HuH-7.5 (cell line): ENCODE measurements at regions not wholly inside any gene's neighbourhood (a gene's known extent, or its start where the extent isn't known, plus 50 kb on each side); places are given as distances from the start of the nearest gene placed in this dataset.
"Not testable (repeated sequence)": the region's sequence is repeated elsewhere in the genome, so short reads cannot be mapped to it uniquely, and the experiment has no call there.

Source experiments
- DNase-seq: peaks from one replicate; pipeline ENCODE4 v3.0.0; 2011; ENCODE audit warnings: low spot score

DNA sequence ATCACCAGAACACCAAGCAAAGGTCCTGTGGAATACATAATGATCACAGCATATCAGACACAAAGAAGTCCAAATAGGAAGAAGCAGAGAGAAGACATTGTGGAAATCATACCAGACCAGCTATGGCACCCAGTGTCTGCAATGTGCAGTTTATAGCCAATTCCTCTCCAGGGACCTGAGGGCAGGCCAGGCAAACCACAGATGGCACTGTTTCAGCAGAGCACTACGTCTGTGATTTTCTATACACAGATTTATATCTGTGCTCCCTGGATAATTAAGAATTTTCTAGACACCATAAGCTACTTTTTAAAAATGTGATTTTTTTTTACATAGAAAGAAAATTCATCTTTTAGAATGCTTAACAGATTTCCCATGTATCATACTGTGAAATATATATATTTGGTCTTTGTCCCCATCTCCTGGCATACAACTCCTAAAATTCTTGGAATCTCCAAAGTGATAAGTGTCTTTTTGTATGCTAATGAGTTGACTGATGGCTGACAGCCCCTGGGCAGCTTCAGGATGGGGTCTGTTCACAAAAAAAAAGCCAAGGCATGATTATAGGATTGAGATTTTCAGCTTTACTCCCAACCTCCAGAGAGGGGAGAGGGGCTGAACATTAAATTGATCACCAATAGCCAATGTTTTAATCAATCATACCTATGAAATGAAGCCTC lies 498.1 kb downstream of the SIPA1L2 start:
- DNase-seq: no peak

DNA sequence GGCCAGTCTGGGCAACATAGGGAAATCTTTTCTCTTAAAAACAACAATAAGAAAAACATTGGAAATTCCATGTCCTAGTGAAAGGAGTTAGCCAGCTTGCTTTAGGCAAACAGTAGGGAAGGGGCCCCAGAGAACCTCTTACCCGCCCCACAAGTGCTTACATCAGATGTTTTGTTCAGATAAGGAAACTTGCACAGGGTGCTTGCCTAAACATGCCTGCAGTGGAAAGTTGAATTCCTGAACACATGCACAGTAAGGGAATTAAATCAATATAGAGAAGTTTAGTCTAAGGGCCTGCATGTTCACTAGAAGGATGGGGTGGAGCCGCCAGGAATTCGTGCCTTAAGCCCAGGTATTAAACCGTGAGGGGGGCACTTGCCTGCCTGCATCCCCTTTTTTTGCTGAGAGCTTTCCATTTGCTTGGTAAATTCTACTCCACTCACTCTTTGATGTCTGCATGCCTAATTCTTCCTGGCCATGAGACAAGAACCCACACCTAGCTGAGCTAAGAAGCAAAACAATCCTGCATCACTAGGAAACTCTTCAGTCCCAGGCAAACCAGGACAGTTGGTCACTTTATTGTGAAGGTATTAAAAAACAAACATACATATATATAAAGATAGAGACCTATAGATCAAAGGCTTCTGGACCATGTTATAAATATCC lies 499.0 kb downstream of the SIPA1L2 start:
- no peak for DNase-seq

DNA sequence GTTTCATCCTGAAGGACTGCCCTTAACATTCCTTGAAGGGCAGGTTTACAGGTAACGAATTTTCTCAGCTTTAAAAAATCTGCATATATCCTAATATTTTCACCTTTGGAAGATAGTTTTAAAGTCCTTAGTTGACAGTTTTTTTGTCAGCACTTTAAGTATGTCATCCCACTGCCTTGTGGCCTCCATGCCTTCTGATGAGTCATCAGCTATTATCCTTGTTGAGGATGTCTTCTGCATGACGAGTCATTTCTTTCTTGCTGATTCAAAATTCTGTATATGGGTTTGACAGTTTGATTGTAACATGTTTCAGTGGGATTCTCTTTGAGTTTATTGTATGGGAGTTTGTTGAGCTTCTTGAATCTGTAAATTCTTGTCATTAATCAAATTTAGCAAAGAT lies 500.6 kb downstream of the DISC1 start:
- no peak for DNase-seq

GRCh38 chr1:232123775-232124659 lies 497.4 kb downstream of the DISC1 start:
- no peak for DNase-seq

DNA sequence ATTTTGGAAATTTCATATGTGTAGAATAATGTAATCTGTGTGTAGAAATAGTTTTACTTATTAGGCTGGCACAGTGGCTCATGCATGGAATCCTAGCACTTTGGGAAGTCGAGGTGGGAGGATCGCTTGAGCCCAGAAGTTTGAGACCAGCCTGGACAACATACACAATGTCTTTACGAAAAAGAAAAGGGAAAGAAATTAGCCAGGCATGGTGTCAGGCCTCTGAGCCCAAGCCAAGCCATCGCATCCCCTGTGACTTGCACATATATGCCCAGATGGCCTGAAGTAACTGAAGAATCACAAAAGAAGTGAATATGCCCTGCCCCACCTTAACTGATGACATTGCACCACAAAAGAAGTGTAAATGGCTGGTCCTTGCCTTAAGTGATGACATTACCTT lies 491.3 kb downstream of the DISC1 start:
- not testable (repeated sequence) for DNase-seq

DNA sequence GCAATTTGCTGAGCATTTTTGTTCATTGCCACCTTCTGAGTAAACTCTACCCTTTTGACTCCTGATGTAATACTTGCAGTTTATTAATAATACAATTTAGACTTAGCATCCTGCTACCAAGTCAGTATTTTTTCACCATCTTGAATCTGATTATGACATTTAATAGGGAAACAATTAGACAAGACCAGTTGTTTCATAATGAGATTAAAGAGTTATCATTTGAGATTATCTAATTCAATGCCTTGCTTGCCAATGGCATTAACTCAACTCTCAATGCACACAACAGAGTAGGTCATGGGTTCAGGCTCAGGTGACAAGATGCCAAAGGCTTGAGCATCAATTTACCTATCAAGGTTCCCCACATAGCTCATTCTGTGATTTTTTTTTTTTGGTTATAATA lies 488.4 kb downstream of the DISC1 start:
- no peak for DNase-seq

- DNase-seq: no peak
These were observed 485.5 kb downstream of the DISC1 start for GRCh38 chr1:232112076-232112475.

- DNase-seq: no peak
These were observed 485.0 kb downstream of the DISC1 start for GRCh38 chr1:232111611-232112010.

GRCh38 chr1:232110281-232111090 lies 483.9 kb downstream of the DISC1 start:
- no peak for DNase-seq

- no peak for DNase-seq
These were observed 482.8 kb downstream of the DISC1 start for GRCh38 chr1:232109391-232109790.

GRCh38 chr1:232108598-232108997 lies 482.0 kb downstream of the DISC1 start:
- DNase-seq: no peak

DNA sequence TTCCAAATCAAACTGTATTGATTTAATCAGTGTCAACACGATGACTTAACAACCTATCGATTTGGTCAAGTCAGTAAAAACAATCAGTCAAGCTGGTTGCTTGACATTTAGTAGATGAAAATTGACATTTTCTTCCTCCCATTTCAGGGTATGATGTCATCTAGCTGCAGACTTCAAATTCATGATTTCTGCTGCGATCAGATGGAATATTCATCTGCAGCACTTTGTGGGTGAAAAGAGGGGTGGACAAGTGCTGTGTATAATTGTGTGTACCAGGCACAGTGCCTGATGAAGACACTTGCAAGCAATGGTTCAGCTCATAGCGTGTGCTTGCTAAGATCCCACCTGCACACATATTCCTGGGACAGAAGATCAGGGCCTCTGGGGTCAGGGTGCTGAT lies 479.8 kb downstream of the DISC1 start:
- peak; percentile 15 for DNase-seq

GRCh38 chr1:232105561-232105960 lies 479.0 kb downstream of the DISC1 start:
- DNase-seq: no peak

- DNase-seq: no peak
These were observed 474.6 kb downstream of the DISC1 start for GRCh38 chr1:232101231-232101630.

DNA sequence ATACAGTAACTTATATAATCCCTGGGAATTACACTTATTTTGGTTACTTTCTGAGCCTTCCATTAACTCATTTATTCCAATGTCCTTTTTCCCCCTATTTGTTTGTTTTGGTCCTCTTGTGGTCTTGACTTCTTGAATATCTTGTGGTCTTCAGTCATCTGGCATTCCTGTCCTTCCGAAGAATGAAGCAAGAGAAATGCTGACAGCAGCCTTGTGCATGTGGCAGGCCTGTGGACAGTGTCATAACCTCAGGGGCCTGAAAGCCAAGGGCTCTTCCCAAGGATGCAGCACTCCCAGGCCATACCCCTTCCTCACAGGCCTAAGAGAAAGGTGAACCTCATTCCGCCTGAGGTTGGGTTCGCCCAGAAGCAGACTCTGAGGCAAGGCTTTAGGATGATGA lies 470.2 kb downstream of the DISC1 start:
- DNase-seq: no peak
